Stimulated activated memory B cell treated with anti-CD40 and anti-IgM and Interleukin-4, amounts not matched to agents 10 μg/mL and 1 μg/mL and 100 μg/mL, for 72 hours (primary cell): ENCODE measurements at regions not wholly inside any gene's neighbourhood (a gene's known extent, or its start where the extent isn't known, plus 50 kb on each side); places are given as distances from the start of the nearest gene placed in this dataset.

Source experiments
- ATAC-seq: fragments of 150-1000 bp; cut with Tn5 transposase; 2 replicates; pipeline ENCODE4 v1.10.0; 2021
- H3K27ac Mint-ChIP-seq: one replicate; pipeline ENCODE4 v1.8.0; 2022; ENCODE audit warnings: mild to moderate bottlenecking, mixed read lengths
- H3K27me3 Mint-ChIP-seq: one replicate; pipeline ENCODE4 v1.8.0; 2022; ENCODE audit warnings: mixed read lengths
- H3K36me3 Mint-ChIP-seq: one replicate; pipeline ENCODE4 v1.8.0; 2022; ENCODE audit warnings: mixed read lengths
- H3K4me1 Mint-ChIP-seq: one replicate; pipeline ENCODE4 v1.8.0; 2022; ENCODE audit warnings: mixed read lengths
- H3K4me3 Mint-ChIP-seq: one replicate; pipeline ENCODE4 v1.8.0; 2022; ENCODE audit warnings: mild to moderate bottlenecking, moderate library complexity, mixed read lengths
- H3K9me3 Mint-ChIP-seq: one replicate; pipeline ENCODE4 v1.8.0; 2022; ENCODE audit warnings: mixed read lengths

GRCh38 chr4:30427932-30428331, 292.2 kb upstream of the PCDH7 start:
- Mint-ChIP-seq H3K27ac (no peak overlapping the region), H3K4me3 (no peak overlapping the region), H3K36me3 (no peaks in the 10 kb centered on the region), H3K27me3 (no peaks in the 10 kb centered on the region), H3K4me1 (no peaks in the 10 kb centered on the region), H3K9me3 (peaks cover 13% of the 10 kb centered on the region)
- no peak for ATAC-seq

GRCh38 chr4:30429813-30430761, 290.1 kb upstream of the PCDH7 start:
- Mint-ChIP-seq H3K36me3 (no peaks in the 10 kb centered on the region), H3K27ac (no peak overlapping the region), H3K9me3 (peaks cover 8% of the 10 kb centered on the region), H3K4me1 (no peaks in the 10 kb centered on the region), H3K27me3 (no peaks in the 10 kb centered on the region), H3K4me3 (no peak overlapping the region)
- ATAC-seq = no peak

DNA sequence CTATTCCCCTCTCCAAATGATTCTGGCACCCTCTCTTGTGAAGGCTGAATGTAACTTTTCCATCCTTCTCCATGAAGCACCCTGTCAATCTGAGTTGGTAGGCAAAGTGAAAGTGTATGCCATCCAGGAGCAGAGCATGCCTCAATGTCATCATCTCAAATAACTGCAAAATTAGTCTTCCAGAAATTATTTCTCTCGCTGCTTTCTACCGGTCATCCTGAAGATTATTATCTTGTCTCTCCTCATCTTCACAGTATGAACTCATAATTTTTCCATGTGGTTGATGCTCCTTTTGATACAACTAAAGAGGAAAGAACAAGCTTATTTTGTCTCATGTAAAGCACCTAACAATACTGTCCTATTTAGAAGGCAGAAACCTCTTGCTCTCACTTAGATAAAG, 285.5 kb upstream of the PCDH7 start:
- Mint-ChIP-seq H3K27ac (no peak overlapping the region), H3K4me3 (no peak overlapping the region), H3K4me1 (no peaks in the 10 kb centered on the region), H3K36me3 (no peaks in the 10 kb centered on the region), H3K27me3 (no peaks in the 10 kb centered on the region), H3K9me3 (peaks cover 4% of the 10 kb centered on the region)
- ATAC-seq = no peak

GRCh38 chr4:30436394-30436793, 283.8 kb upstream of the PCDH7 start:
- Mint-ChIP-seq H3K4me3 (no peak overlapping the region), H3K4me1 (no peaks in the 10 kb centered on the region), H3K27me3 (no peaks in the 10 kb centered on the region), H3K36me3 (no peaks in the 10 kb centered on the region), H3K27ac (no peak overlapping the region), H3K9me3 (no peaks in the 10 kb centered on the region)
- no peak for ATAC-seq

DNA sequence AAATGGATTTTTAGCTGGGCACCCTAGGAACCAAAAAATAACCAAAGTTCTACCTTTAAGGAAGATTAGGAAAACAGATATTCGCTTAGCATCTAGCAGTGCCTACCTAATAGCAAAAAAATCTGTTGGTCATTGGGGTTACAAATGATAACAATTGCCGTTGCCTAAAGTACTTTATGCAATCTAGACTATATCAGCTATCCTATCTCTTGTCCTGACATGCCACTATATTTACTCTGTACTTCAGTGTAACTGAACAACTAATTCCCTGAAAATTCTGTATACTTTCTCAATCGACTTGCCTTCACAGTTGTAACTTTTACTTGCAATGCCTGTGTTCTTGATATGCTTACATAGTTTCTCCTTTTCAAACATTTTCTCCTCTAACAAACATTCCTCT, 282.9 kb upstream of the PCDH7 start:
- no peak overlapping the region for H3K4me3 Mint-ChIP-seq
- no peaks in the 10 kb centered on the region for H3K4me1 Mint-ChIP-seq
- H3K36me3 Mint-ChIP-seq = no peaks in the 10 kb centered on the region
- no peak for ATAC-seq
- H3K27ac Mint-ChIP-seq = no peak overlapping the region
- H3K27me3 Mint-ChIP-seq = no peaks in the 10 kb centered on the region
- no peaks in the 10 kb centered on the region for H3K9me3 Mint-ChIP-seq

GRCh38 chr4:30443289-30443688, 276.9 kb upstream of the PCDH7 start:
- H3K4me1 Mint-ChIP-seq = no peaks in the 10 kb centered on the region
- H3K27me3 Mint-ChIP-seq = no peaks in the 10 kb centered on the region
- no peaks in the 10 kb centered on the region for H3K36me3 Mint-ChIP-seq
- H3K4me3 Mint-ChIP-seq = no peak overlapping the region
- H3K27ac Mint-ChIP-seq = no peak overlapping the region
- no peak for ATAC-seq
- H3K9me3 Mint-ChIP-seq = peaks cover 3% of the 10 kb centered on the region

DNA sequence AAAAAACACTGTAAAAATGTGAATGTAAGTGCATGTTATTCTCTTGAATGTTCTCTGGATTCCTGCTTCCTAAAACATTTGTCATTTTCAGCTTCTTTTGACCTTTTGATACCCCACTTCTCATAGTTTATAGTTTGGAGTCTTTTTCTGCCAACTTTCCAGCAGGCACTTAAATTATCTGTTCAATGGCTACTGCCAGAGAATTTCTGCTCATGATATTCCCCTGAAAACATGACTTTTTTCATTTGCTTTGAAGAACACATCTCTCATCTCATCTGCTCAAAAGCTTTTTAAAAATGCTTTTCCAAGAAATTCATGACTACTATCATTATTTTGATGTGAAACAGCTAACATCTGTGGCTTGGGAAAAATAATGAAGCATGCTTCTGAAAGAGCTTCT, 269.7 kb upstream of the PCDH7 start:
- H3K4me3 Mint-ChIP-seq = no peak overlapping the region
- H3K36me3 Mint-ChIP-seq = no peaks in the 10 kb centered on the region
- H3K4me1 Mint-ChIP-seq = no peaks in the 10 kb centered on the region
- no peak for ATAC-seq
- no peak overlapping the region for H3K27ac Mint-ChIP-seq
- H3K27me3 Mint-ChIP-seq = no peaks in the 10 kb centered on the region
- peaks cover 15% of the 10 kb centered on the region for H3K9me3 Mint-ChIP-seq

GRCh38 chr4:30454504-30454903, 265.7 kb upstream of the PCDH7 start:
- Mint-ChIP-seq H3K27ac (no peak overlapping the region), H3K9me3 (peaks cover 15% of the 10 kb centered on the region), H3K27me3 (no peaks in the 10 kb centered on the region), H3K4me1 (no peaks in the 10 kb centered on the region), H3K4me3 (no peak overlapping the region), H3K36me3 (no peaks in the 10 kb centered on the region)
- no peak for ATAC-seq

- ATAC-seq = no peak
- Mint-ChIP-seq H3K36me3 (no peaks in the 10 kb centered on the region), H3K27me3 (no peaks in the 10 kb centered on the region), H3K4me3 (no peak overlapping the region), H3K4me1 (no peaks in the 10 kb centered on the region), H3K27ac (no peak overlapping the region), H3K9me3 (peaks cover 15% of the 10 kb centered on the region)
Observed at GRCh38 chr4:30456716-30457115, 263.5 kb upstream of the PCDH7 start.

GRCh38 chr4:30460818-30461217, 259.4 kb upstream of the PCDH7 start:
- H3K27ac Mint-ChIP-seq = no peak overlapping the region
- H3K4me3 Mint-ChIP-seq = no peak overlapping the region
- no peaks in the 10 kb centered on the region for H3K36me3 Mint-ChIP-seq
- H3K9me3 Mint-ChIP-seq = no peaks in the 10 kb centered on the region
- H3K27me3 Mint-ChIP-seq = no peaks in the 10 kb centered on the region
- no peaks in the 10 kb centered on the region for H3K4me1 Mint-ChIP-seq
- no peak for ATAC-seq

DNA sequence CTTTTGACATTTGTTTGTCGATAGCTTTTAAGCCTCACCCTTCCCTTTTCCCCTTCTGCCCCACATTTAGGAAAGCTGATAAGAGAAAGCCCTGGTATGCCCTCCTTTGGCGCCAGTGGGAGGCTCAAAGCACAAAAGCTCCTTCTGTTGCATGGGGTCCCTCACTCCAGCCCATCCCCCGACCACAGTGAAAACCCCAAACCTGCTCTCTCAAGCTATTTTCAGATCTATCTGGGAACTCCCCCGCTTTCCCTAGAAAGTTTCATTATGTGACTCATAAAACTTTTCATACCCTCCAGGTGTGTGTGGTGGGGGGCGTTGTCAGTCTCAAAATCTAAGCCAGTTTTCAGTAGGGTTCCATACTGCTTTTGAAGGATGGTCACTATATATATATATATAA, 259.0 kb upstream of the PCDH7 start:
- no peak overlapping the region for H3K4me3 Mint-ChIP-seq
- no peaks in the 10 kb centered on the region for H3K36me3 Mint-ChIP-seq
- H3K4me1 Mint-ChIP-seq = no peaks in the 10 kb centered on the region
- H3K27ac Mint-ChIP-seq = no peak overlapping the region
- H3K27me3 Mint-ChIP-seq = no peaks in the 10 kb centered on the region
- ATAC-seq = no peak
- no peaks in the 10 kb centered on the region for H3K9me3 Mint-ChIP-seq

DNA sequence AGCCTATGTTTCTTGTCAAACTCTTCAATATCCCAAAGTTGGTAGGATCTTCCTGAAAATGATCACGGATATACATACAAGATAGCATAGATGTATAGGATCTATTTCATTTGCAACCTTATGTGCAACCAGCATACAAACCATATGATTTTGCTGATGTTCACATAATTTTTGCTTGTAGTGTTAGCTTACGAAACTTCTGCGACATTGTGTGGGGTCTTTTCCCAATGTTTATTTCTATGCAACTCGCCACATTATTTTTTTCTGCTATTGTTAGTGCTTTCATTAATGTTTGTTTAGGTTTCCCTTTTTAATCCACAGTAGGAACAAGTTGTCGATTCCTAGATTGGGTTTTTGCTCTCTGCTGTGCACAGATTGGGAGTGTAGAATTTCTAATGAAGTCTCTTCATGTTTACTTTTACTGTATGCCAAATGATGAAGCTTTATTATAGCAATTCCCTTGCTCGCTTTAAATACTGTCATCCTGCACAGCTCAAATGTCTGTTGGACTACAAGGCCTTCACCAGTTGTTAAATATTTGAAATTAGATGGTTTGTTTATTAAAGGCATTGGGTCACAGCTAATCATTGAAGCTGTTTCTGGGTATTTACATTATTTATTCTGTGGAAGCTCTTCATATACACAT, 257.6 kb upstream of the PCDH7 start:
- Mint-ChIP-seq H3K36me3 (no peaks in the 10 kb centered on the region), H3K4me1 (no peaks in the 10 kb centered on the region), H3K9me3 (no peaks in the 10 kb centered on the region), H3K27ac (no peak overlapping the region), H3K27me3 (no peaks in the 10 kb centered on the region), H3K4me3 (no peak overlapping the region)
- ATAC-seq = no peak

DNA sequence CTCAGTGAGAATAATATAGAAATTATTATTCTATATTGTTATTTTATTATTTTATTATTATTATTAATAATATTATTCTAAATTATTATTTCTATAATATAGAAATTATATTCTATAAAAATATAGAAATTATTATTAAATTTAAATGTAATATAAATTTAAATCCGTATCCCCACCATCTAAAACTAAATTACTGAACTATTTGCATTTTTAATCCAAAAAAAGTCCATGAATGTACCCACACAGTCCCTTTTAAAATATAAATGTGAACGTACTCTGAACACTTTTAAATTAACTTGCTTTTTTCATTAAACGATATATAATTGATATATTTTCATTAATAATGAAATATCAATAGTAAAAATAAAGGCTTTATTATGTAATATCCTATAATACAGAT, 248.3 kb upstream of the PCDH7 start:
- Mint-ChIP-seq H3K27ac (no peak overlapping the region), H3K9me3 (peaks cover 8% of the 10 kb centered on the region), H3K4me1 (no peaks in the 10 kb centered on the region), H3K4me3 (no peak overlapping the region), H3K36me3 (no peaks in the 10 kb centered on the region), H3K27me3 (no peaks in the 10 kb centered on the region)
- no peak for ATAC-seq

GRCh38 chr4:30473225-30473624, 246.9 kb upstream of the PCDH7 start:
- Mint-ChIP-seq H3K9me3 (peaks cover 8% of the 10 kb centered on the region), H3K36me3 (no peaks in the 10 kb centered on the region), H3K27ac (no peak overlapping the region), H3K4me3 (no peak overlapping the region), H3K27me3 (no peaks in the 10 kb centered on the region), H3K4me1 (no peaks in the 10 kb centered on the region)
- ATAC-seq = no peak

DNA sequence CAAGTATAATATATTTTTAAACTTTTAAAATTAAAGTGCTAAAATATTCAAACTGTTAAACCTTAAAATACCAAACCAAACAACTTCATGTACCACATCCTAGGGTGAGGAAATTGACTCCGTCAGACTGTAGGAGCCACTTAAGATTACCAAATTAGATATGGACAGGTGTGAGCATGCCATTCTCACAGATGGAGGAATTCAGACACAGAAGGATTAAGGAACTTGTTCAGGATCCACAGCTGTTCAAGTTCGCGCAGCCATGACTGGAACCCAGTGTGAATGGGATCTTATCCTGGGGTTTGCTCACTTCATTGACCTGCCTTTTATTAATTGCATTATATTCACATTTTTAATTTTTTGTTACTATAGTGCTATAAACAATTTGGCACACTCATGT, 224.9 kb upstream of the PCDH7 start:
- no peaks in the 10 kb centered on the region for H3K27me3 Mint-ChIP-seq
- no peak overlapping the region for H3K27ac Mint-ChIP-seq
- H3K36me3 Mint-ChIP-seq = no peaks in the 10 kb centered on the region
- no peaks in the 10 kb centered on the region for H3K4me1 Mint-ChIP-seq
- H3K4me3 Mint-ChIP-seq = no peak overlapping the region
- ATAC-seq = no peak
- H3K9me3 Mint-ChIP-seq = peaks cover 11% of the 10 kb centered on the region

DNA sequence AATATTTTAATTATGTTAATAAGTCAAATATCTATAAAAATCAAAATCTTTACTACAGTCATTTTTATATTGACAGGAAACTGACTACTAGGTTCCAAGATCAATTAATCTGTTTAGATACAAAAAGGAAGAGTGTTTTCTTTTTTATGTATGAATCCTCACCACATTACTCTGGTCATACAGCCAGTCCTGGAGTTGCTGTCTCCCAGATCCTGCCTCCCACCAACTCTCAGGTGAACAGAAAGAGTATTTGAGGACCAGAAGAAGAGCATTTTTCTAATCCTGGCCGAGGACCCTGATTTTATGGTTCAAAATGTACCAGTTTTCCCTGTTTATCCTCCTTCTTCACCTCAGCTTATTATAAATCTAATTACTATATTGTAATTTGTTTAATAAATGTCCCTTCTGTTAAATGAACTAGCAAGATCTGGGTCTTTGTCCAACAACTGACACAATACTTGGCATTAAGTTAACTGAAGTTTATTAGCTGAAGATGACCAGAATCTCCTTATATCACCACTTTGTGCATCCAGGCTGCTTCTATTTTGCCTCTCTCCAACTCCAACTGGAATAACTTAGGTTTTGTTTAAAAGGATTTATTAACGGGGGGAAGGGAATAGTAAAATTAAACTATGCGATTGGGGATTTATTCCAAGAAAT, 224.4 kb upstream of the PCDH7 start:
- H3K9me3 Mint-ChIP-seq = peaks cover 11% of the 10 kb centered on the region
- no peak for ATAC-seq
- no peaks in the 10 kb centered on the region for H3K27me3 Mint-ChIP-seq
- H3K27ac Mint-ChIP-seq = no peak overlapping the region
- no peaks in the 10 kb centered on the region for H3K36me3 Mint-ChIP-seq
- no peaks in the 10 kb centered on the region for H3K4me1 Mint-ChIP-seq
- no peak overlapping the region for H3K4me3 Mint-ChIP-seq
